OCI-LY7 (cell line): ENCODE measurements at regions not wholly inside any gene's neighbourhood (a gene's known extent, or its start where the extent isn't known, plus 50 kb on each side); places are given as distances from the start of the nearest gene placed in this dataset.

ENCODE experiments used
- BruUV-seq: library from RNA; stranded (reverse); fragments of 400-500 nt; replicated peaks from 2 replicates; lab custom pipeline; 2021; lab: Mats Ljungman, UMichigan
- CTCF ChIA-PET: fragments of 300-600 bp; sonication (Branson Sonifier 250); formaldehyde crosslinking; loops from one replicate; lab custom pipeline; 2022; ENCODE audit warnings: antibody characterized with exemption; ENCODE audit not compliant: unreplicated experiment; lab: Charles Lee
- POLR2A ChIA-PET: fragments of 300-600 bp; sonication (Branson Sonifier 250); formaldehyde crosslinking; loops from one replicate; lab custom pipeline; 2022; ENCODE audit warnings: antibody characterized with exemption; lab: Charles Lee
- DNase-seq: peaks from one replicate; pipeline ENCODE4 v3.0.0-alpha.2; 2015; ENCODE audit warnings: low spot score
- H2AFZ ChIP-seq: fragments of 200-600 bp; sonication (generic), shearing (Covaris generic); 2 replicates; pipeline ENCODE4 v1.6.1; 2014; ENCODE audit warnings: mild to moderate bottlenecking, antibody characterized with exemption, low read length, moderate library complexity
- H3K27ac ChIP-seq: fragments of 200-600 bp; sonication (generic); 2 replicates; pipeline ENCODE4 v1.5.1; 2014; ENCODE audit warnings: mixed run types, low read depth, mild to moderate bottlenecking, moderate library complexity, low read length, inconsistent platforms; ENCODE audit not compliant: poor library complexity, severe bottlenecking
- H3K36me3 ChIP-seq: fragments of 200-600 bp; sonication (generic); 2 replicates; pipeline ENCODE4 v1.6.1; 2014; ENCODE audit warnings: mild to moderate bottlenecking, antibody characterized with exemption, low read length, moderate library complexity, mixed read lengths; ENCODE audit not compliant: insufficient read depth
- H3K4me1 ChIP-seq: fragments of 200-600 bp; sonication (generic); 2 replicates; pipeline ENCODE4 v1.5.1; 2014; ENCODE audit warnings: mild to moderate bottlenecking, low read length; ENCODE audit not compliant: insufficient read depth, poor library complexity, severe bottlenecking
- H3K4me2 ChIP-seq: fragments of 200-600 bp; sonication (generic); 2 replicates; pipeline ENCODE4 v1.6.1; 2014; ENCODE audit warnings: mild to moderate bottlenecking, low read length
- H3K4me3 ChIP-seq: fragments of 200-600 bp; sonication (generic); 2 replicates; pipeline ENCODE4 v1.5.1; 2014; ENCODE audit warnings: mild to moderate bottlenecking, low read depth, low read length; ENCODE audit not compliant: poor library complexity, severe bottlenecking
- H3K79me2 ChIP-seq: fragments of 200-600 bp; sonication (generic); 2 replicates; pipeline ENCODE4 v1.6.1; 2016; ENCODE audit warnings: low read depth, mild to moderate bottlenecking, low read length, moderate library complexity, mixed read lengths; ENCODE audit not compliant: insufficient read depth
- H3K9me2 ChIP-seq: fragments of 200-600 bp; sonication (generic); 2 replicates; pipeline ENCODE4 v1.6.1; 2016; ENCODE audit warnings: mild to moderate bottlenecking, low read length, mixed read lengths; ENCODE audit not compliant: insufficient read depth
- H3K9me3 ChIP-seq: fragments of 200-600 bp; sonication (generic); 2 replicates; pipeline ENCODE4 v1.6.1; 2014; ENCODE audit warnings: mild to moderate bottlenecking, mixed run types, low read length, mixed read lengths
- H4K20me1 ChIP-seq: fragments of 200-600 bp; sonication (generic); 2 replicates; pipeline ENCODE4 v1.6.1; 2014; ENCODE audit warnings: mild to moderate bottlenecking, antibody characterized with exemption, low read length, moderate library complexity, mixed read lengths; ENCODE audit not compliant: insufficient read depth
- EZH2phosphoT487 ChIP-seq: fragments of 200-600 bp; sonication (generic); IDR thresholded peaks from 2 replicates; pipeline ENCODE4 v1.6.1; 2018; ENCODE audit warnings: low read depth, borderline replicate concordance, mild to moderate bottlenecking, mixed run types, antibody characterized with exemption, low read length, moderate library complexity, mixed read lengths
- intact Hi-C: fragments of 100-400 bp; cut with micrococcal nuclease; formaldehyde crosslinking; loops from one replicate; pipeline ENCODE4 v1.10.0; 2022; ENCODE audit not compliant: unreplicated experiment
- TF ChIP-seq, protein P1 (sequence below): fragments of 200-600 bp; sonication (generic); conservative IDR thresholded peaks from 2 replicates; pipeline ENCODE4 v1.5.1; 2014; ENCODE audit warnings: mild to moderate bottlenecking, antibody characterized with exemption, low read length, moderate library complexity, mixed read lengths

DNA sequence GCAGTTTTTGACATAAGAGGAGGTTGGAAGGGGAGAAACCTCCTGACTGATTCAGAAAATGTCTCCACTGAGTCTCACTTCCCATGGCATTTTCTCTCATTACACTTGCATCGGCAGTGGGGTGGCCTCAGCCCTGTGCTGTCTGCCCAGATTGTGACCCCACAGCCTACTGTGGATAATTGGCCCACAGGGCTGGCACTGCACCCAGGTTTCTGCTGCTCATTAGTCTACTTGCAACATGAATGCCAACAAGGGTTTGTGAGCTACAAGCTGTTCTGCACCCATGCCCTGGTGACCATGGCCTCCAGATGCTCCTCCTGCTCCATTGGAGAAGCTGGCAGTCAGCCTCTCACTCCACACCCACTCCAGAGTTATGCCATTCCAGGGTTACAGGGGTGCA lies 296.0 kb downstream of the CTTN start:
- Histone ChIP-seq H3K4me3 (no peak overlapping the region), H3K27ac (no peak overlapping the region), H3K4me2 (no peak overlapping the region), H3K9me2 (no peaks in the 10 kb centered on the region), H2AFZ (no peak overlapping the region), H3K9me3 (no peaks in the 10 kb centered on the region), H4K20me1 (no peaks in the 10 kb centered on the region), H3K36me3 (no peaks in the 10 kb centered on the region), H3K4me1 (no peaks in the 10 kb centered on the region), H3K79me2 (no peaks in the 10 kb centered on the region)
- DNase-seq = no peak
- TF ChIP-seq EZH2phosphoT487 = no peak
- TF ChIP-seq, protein P1, sequence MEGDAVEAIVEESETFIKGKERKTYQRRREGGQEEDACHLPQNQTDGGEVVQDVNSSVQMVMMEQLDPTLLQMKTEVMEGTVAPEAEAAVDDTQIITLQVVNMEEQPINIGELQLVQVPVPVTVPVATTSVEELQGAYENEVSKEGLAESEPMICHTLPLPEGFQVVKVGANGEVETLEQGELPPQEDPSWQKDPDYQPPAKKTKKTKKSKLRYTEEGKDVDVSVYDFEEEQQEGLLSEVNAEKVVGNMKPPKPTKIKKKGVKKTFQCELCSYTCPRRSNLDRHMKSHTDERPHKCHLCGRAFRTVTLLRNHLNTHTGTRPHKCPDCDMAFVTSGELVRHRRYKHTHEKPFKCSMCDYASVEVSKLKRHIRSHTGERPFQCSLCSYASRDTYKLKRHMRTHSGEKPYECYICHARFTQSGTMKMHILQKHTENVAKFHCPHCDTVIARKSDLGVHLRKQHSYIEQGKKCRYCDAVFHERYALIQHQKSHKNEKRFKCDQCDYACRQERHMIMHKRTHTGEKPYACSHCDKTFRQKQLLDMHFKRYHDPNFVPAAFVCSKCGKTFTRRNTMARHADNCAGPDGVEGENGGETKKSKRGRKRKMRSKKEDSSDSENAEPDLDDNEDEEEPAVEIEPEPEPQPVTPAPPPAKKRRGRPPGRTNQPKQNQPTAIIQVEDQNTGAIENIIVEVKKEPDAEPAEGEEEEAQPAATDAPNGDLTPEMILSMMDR = no peak
- ChIA-PET CTCF (no interaction called here), POLR2A (no interaction called here)
- intact Hi-C loops = no loop called here
- BruUV-seq = no TSS peak

DNA sequence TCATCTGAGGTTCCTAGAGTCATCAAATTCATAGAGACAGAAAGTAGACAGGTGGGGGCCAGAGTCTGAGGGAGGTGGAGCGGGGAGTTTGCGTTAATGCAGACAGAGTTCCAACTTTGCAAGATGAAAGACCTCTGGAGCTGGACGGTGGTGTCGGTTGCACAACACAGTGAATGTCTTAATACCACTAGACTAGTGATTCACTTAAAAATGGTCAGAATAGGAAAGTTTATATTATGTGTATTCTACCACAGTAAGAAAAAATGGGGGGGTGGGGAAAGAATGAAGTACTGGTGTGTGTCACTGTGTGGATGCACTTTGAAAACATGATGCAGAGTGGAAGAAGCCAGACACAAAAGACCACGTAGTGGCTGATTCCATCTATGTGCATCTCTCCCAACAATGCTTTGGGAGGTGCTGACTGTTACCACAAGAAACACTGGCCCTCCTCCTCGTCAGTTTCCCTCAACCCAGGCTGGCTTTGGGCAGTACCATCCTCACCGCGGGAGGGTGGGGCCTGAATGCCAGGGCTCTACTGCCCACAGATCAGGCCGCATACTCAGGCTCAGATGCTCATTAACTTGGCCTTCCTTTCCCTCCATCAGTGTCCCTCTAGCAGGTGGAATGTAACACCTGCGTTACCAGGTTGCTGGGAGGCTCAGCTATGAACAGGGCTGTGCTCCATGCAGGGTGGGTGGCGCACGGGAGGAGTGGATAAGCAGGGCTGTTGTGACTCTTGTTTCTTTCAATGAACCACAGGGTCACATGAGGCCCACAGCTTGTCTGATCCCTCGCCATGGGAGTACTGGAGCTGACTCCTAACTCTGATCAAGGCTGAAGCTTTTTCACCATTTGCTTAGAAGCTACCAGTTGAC lies 297.0 kb downstream of the CTTN start:
- Histone ChIP-seq H3K4me1 (no peaks in the 10 kb centered on the region), H3K27ac (no peak overlapping the region), H2AFZ (no peak overlapping the region), H3K4me3 (no peak overlapping the region), H3K9me2 (no peaks in the 10 kb centered on the region), H3K4me2 (no peak overlapping the region), H3K79me2 (no peaks in the 10 kb centered on the region), H4K20me1 (no peaks in the 10 kb centered on the region), H3K9me3 (no peaks in the 10 kb centered on the region), H3K36me3 (no peaks in the 10 kb centered on the region)
- no TSS peak for BruUV-seq
- intact Hi-C loops = no loop called here
- ChIA-PET POLR2A (no interaction called here), CTCF (no interaction called here)
- TF ChIP-seq, protein P1 = no peak
- TF ChIP-seq EZH2phosphoT487 = no peak
- DNase-seq = no peak

DNA sequence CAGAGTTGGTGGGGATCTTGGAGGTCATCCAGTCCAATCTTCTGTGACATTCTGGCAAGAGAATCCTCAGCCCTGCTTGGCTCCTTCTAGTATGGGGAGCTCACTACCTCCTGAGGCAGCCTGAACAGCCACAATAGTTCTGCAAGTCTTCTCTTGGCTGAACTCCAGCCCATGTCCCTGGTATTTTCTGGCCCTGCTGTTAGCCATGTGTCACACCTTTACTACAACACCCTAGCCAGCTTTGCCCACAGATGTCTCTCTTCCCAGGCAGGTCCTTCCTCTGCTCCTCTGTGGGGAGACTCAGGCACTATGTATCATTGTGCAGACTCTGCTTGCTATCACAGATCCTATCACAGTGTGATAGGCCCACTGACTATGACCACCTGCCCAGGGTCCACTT lies 297.7 kb downstream of the CTTN start:
- no peak overlapping the region for H3K4me3 ChIP-seq
- H4K20me1 ChIP-seq = no peaks in the 10 kb centered on the region
- no peak overlapping the region for H2AFZ ChIP-seq
- no TSS peak for BruUV-seq
- H3K79me2 ChIP-seq = no peaks in the 10 kb centered on the region
- no peak for TF ChIP-seq EZH2phosphoT487
- TF ChIP-seq, protein P1 = no peak
- H3K4me1 ChIP-seq = no peaks in the 10 kb centered on the region
- H3K4me2 ChIP-seq = no peak overlapping the region
- no peaks in the 10 kb centered on the region for H3K9me2 ChIP-seq
- no peaks in the 10 kb centered on the region for H3K36me3 ChIP-seq
- CTCF ChIA-PET = no interaction called here
- DNase-seq = no peak
- POLR2A ChIA-PET = no interaction called here
- intact Hi-C loops = no loop called here
- no peak overlapping the region for H3K27ac ChIP-seq
- no peaks in the 10 kb centered on the region for H3K9me3 ChIP-seq
